MM.1S (cell line): ENCODE measurements at regions not wholly inside any gene's neighbourhood (a gene's known extent, or its start where the extent isn't known, plus 50 kb on each side); places are given as distances from the start of the nearest gene placed in this dataset.
"Not testable (repeated sequence)": the region's sequence is repeated elsewhere in the genome, so short reads cannot be mapped to it uniquely, and the experiment has no call there.

ENCODE experiments used
- EZH2 ChIP-seq: fragments of 300-600 bp; sonication (generic); optimal IDR thresholded peaks from 2 replicates; pipeline ENCODE3; 2017; ENCODE audit warnings: low read depth, mild to moderate bottlenecking, antibody characterized with exemption, low read length, mixed read lengths
- TF ChIP-seq, protein P1 (sequence below): fragments of 300-600 bp; sonication (generic); IDR thresholded peaks from 2 replicates; pipeline ENCODE4 v1.5.1; 2016; ENCODE audit warnings: antibody characterized with exemption, low read length, mixed read lengths

DNA sequence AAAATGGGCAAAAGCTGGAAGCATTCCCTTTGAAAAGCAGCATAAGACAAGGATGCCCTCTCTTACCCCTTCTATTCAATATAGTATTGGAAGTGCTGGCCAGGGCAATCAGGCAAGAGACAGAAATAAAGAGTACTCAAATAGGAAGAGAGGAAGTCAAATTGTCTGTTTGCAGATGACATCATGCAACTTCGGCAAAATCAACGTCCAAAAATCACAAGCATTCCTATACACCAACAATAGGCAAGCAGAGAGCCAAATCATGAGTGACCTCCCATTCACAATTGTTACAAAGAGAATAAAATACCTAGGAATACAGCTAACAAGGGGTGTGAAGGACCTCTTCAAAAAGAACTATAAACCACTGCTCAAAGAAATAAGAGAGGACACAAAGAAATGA lies 192.0 kb upstream of the FBN2 start:
- TF ChIP-seq, protein P1, sequence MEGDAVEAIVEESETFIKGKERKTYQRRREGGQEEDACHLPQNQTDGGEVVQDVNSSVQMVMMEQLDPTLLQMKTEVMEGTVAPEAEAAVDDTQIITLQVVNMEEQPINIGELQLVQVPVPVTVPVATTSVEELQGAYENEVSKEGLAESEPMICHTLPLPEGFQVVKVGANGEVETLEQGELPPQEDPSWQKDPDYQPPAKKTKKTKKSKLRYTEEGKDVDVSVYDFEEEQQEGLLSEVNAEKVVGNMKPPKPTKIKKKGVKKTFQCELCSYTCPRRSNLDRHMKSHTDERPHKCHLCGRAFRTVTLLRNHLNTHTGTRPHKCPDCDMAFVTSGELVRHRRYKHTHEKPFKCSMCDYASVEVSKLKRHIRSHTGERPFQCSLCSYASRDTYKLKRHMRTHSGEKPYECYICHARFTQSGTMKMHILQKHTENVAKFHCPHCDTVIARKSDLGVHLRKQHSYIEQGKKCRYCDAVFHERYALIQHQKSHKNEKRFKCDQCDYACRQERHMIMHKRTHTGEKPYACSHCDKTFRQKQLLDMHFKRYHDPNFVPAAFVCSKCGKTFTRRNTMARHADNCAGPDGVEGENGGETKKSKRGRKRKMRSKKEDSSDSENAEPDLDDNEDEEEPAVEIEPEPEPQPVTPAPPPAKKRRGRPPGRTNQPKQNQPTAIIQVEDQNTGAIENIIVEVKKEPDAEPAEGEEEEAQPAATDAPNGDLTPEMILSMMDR: not testable (repeated sequence)
- not testable (repeated sequence) for TF ChIP-seq EZH2
